Stimulated activated naive B cell treated with anti-CD40 and anti-IgM and Interleukin-4, amounts not matched to agents 10 μg/mL and 1 μg/mL and 100 μg/mL, for 72 hours (primary cell): ENCODE measurements at regions not wholly inside any gene's neighbourhood (a gene's known extent, or its start where the extent isn't known, plus 50 kb on each side); places are given as distances from the start of the nearest gene placed in this dataset.
A peak's percentile ranks its signal among the peaks of the same experiment; 100 is the strongest.

Source experiments
- ATAC-seq, 2 donors: fragments of 150-1000 bp; cut with Tn5 transposase; replicated peaks; 2 replicates each; pipeline ENCODE4 v1.10.0; 2021; ENCODE audit warnings: moderate library complexity in 1 of 2
- DNase-seq: peaks from one replicate; pipeline ENCODE4 v3.0.0; 2021
- H3K27ac Mint-ChIP-seq: one replicate; pipeline ENCODE4 v1.8.0; 2022; ENCODE audit warnings: mild to moderate bottlenecking, mixed read lengths
- H3K27me3 Mint-ChIP-seq, 2 donors: one replicate each; pipeline ENCODE4 v1.8.0; 2022; ENCODE audit warnings: mixed read lengths in 2 of 2
- H3K36me3 Mint-ChIP-seq, 2 donors: one replicate each; pipeline ENCODE4 v1.8.0; 2022; ENCODE audit warnings: mixed read lengths in 2 of 2, mild to moderate bottlenecking in 1 of 2
- H3K4me1 Mint-ChIP-seq, 2 donors: one replicate each; pipeline ENCODE4 v1.8.0; 2022; ENCODE audit warnings: mixed read lengths in 2 of 2, mild to moderate bottlenecking in 1 of 2
- H3K4me3 Mint-ChIP-seq, 2 donors: one replicate each; pipeline ENCODE4 v1.8.0; 2022; ENCODE audit warnings: mild to moderate bottlenecking in 2 of 2, mixed read lengths in 2 of 2, moderate library complexity in 1 of 2
- H3K9me3 Mint-ChIP-seq, 2 donors: one replicate each; pipeline ENCODE4 v1.8.0; 2022; ENCODE audit warnings: mixed read lengths in 2 of 2, mild to moderate bottlenecking in 1 of 2

DNA sequence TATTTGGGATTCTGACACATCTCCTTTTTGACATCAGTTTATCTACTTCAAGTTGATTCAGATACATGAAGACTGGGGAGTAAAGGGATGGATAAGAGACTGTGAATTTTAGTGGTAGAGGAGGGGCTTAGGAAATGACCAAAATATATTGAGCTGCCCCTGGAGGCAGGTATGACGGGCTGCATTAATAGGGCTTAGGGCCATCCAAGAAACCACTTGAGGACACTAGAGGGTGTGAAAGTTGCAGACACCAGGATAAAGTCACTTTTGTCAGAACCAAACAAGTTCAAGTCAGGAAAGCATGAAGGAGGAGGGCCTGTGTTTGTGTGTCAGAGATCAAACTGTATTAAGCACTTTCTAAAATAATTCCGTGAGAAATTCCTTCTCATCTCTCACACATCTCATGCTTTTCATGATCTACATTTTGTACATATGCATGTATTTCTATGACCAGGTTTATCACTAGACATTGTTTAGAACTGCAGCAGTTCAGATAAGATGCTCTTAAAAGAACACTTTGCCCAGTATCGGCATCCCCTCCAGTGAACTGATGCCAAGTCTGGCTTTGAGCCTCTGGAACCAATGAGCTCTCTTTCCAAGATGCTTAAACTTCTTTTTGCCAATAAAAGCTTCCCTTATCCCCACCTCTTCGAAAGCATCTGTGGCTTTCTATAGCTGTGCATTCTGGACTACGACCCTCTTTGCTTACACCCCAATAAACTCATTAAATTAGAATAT lies 136.9 kb downstream of the SLC38A1 start:
- H3K27ac Mint-ChIP-seq = no peak overlapping the region
- no peaks in the 10 kb centered on the region for H3K9me3 Mint-ChIP-seq
- H3K36me3 Mint-ChIP-seq = no peaks in the 10 kb centered on the region
- H3K4me3 Mint-ChIP-seq = no peak overlapping the region
- no peaks in the 10 kb centered on the region for H3K27me3 Mint-ChIP-seq
- H3K4me1 Mint-ChIP-seq = peaks cover 0 to 3% of the 10 kb centered on the region in 2 donors
- no peak for DNase-seq
- peak; percentile 60 to 69 for ATAC-seq

DNA sequence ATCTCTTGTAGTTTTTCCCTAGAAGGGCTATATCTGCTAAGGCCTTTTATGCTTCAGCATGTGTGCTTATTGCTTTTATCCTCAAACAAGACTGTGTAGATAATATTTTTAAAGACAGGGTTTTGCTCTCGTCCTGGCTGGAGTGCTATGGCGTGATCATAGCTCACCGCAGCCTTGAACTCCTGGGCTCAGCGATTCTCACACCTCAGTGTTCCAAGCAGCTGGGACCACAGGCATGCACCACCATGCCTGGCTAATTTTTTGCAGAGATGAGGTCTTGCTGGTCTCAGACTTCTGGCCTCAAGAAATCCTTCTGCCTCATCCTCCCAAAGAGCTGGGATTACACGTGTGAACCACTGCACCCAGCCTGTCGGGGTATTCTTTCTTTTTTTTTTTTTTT lies 137.3 kb upstream of the SCAF11 start:
- Mint-ChIP-seq H3K27ac (no peak overlapping the region), H3K4me1 (peaks cover 6 to 12% of the 10 kb centered on the region in 2 donors)

DNA sequence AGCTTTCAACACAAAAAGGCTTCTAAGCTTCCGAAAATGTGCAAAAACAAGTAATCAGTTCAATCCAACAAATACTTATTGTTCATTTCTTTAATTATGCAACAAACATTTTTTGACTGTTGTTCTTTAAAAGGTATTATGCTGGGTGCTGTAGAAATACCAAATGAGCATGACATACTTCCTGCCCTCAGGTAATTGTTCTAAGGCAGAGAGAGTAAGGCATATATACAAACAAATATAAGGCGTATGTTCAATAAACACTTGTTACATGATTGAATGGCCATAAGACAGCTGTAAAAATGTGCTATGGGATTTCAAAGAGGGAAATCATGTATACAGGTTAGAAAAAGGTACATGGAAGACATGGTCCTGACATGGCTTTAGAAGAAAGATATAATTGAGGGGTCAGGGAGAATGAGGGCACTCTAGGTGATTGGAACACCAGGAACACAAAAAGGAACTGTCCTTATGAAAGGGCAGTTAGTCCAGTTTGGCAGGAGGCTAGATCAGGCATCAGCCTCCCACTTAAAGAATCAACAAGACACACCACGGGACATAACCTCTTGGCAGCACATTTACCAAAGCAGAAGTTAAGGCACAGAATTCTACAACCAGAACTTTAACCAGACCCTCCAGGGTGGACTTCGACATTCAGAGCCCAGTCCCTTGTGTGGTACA lies 135.8 kb upstream of the SCAF11 start:
- H3K27ac Mint-ChIP-seq = no peak overlapping the region
- peaks cover 3 to 12% of the 10 kb centered on the region in 2 donors for H3K4me1 Mint-ChIP-seq
- no peak for ATAC-seq
- no peak overlapping the region for H3K4me3 Mint-ChIP-seq
- no peaks in the 10 kb centered on the region for H3K36me3 Mint-ChIP-seq
- DNase-seq = no peak
- no peaks in the 10 kb centered on the region for H3K9me3 Mint-ChIP-seq
- no peaks in the 10 kb centered on the region for H3K27me3 Mint-ChIP-seq

More for the DNA sequence above, 137.3 kb upstream of the SCAF11 start:
- no peak overlapping the region for H3K4me3 Mint-ChIP-seq
- no peaks in the 10 kb centered on the region for H3K9me3 Mint-ChIP-seq
- H3K36me3 Mint-ChIP-seq = no peaks in the 10 kb centered on the region
- DNase-seq (no peak), ATAC-seq (no peak)
- no peaks in the 10 kb centered on the region for H3K27me3 Mint-ChIP-seq

DNA sequence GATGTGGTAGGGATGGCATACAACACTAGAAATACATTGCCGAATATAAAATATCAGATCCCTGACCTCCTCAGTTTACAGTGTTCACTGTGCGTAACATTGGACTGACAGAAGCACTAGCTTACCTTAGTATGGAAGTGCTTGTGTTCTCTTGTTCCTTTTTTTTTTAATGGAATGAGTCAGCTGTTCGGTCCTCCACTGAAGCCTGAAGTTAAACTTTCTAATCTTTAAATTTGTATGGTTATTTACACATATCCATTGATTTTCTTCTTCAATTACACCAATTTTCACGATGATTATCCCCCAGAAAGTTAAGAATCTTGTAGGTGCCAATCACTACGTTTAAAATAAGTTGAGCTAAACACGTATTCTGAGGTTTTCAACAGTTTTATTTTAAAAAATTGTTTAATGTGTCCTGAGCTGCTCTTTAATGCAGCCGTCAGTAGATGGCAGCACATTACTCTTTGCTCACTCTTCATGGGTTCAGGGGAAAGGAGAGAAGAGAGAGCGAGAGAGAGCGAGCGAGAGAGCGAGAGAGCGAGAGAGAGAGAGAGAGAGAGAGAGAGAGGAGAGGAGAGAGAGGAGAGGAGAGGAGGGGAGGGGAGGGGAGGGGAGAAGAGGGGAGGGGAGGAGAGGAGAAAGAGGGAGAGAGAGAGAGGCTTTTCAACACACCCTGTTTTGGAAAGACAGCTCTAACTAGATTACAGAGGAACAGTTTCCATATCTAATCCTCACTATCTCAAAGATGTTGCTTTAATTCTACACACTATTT lies 134.7 kb upstream of the SCAF11 start:
- ATAC-seq = peak; percentile 93 to 94
- peak; percentile 42 for DNase-seq
- Mint-ChIP-seq H3K27ac (peak overlapping the region; percentile 63), H3K9me3 (no peaks in the 10 kb centered on the region), H3K4me1 (peaks cover 3 to 12% of the 10 kb centered on the region in 2 donors), H3K4me3 (peak overlapping the region; percentile 72 to 73), H3K27me3 (no peaks in the 10 kb centered on the region), H3K36me3 (no peaks in the 10 kb centered on the region)

DNA sequence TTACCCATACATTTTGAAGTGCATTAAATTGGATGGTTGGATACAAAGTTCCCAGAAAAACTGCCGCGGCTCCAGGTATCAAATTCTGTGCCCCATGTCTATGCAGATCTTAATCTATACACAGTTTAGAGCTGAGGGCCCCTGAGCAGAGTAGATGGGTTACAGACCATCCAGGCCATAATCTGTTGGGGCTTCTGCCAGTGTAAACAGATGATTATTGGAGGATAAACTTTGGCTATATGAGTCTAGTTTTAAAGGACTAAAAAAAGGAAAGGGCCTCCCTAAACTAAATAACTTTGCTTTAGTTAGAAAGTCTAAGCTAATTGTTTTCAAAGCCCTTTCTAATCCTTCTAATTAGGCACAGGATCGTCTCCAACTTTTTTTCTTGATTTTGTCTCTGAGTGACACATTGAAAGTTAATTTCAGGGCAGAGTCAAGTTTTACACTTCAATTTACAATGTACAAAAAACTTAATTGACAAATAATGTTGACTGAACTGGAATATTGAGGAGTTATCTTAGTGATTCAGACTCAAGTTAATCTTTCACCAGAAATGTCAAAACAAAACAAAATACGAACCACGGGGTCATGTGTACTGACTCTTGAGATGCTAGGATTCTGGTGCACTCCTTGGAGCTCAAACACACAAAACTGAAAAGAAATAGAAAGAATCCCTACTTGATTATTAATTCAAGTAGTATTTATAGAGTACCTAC lies 133.9 kb upstream of the SCAF11 start:
- Mint-ChIP-seq H3K36me3 (no peaks in the 10 kb centered on the region), H3K4me1 (peaks cover 3 to 12% of the 10 kb centered on the region in 2 donors), H3K9me3 (no peaks in the 10 kb centered on the region)

DNA sequence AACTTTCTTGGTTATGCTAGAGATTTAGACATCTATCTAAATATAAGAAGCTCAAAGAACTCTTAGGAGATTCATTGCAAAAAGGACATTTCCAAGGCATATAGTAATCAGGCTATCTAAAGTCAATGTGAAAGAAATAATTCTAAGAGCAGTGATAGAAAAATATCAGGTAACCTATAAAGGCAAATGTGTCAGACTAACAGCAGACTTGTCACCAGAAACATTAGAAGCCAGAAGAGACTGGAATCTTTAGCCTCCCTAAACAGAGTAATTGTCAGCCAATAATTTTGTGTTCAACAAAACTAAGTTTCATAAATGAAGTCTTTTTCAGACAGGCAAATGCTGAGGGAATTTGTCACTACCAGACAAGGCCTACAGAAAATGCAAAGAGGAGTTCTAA lies 122.0 kb upstream of the SCAF11 start:
- DNase-seq (no peak), ATAC-seq (no peak)
- Mint-ChIP-seq H3K4me1 (peaks cover 39 to 47% of the 10 kb centered on the region in 2 donors), H3K27me3 (no peaks in the 10 kb centered on the region), H3K9me3 (peaks cover 3 to 11% of the 10 kb centered on the region in 2 donors), H3K36me3 (peaks cover 3 to 8% of the 10 kb centered on the region in 2 donors), H3K27ac (no peak overlapping the region), H3K4me3 (no peak overlapping the region)

More for the DNA sequence above, 133.9 kb upstream of the SCAF11 start:
- H3K4me3 Mint-ChIP-seq = no peak overlapping the region
- no peak overlapping the region for H3K27ac Mint-ChIP-seq
- ATAC-seq = peak; percentile 15 to 29
- no peak for DNase-seq
- no peaks in the 10 kb centered on the region for H3K27me3 Mint-ChIP-seq

DNA sequence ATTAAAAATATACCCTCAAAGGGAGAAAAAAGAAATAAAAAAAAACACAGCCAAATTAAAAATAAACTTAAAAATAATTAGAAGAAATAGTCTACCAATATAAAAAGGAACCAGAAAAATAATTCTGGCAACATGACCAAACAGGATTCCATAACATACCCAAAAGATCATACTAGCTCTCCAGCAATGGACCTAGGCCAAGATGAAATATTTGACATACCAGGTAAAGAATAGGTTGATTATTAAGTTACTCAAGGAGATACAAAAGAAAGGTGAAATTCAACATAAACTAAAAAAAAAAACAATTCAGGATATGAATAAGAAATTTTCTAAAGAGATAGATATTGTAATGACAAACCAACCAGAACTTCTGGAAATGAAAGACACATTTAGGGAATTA lies 121.3 kb upstream of the SCAF11 start:
- H3K36me3 Mint-ChIP-seq = peaks cover 3 to 8% of the 10 kb centered on the region in 2 donors
- H3K9me3 Mint-ChIP-seq = peaks cover 3 to 11% of the 10 kb centered on the region in 2 donors
- peak overlapping the region; percentile 67 for H3K27ac Mint-ChIP-seq
- ATAC-seq = no peak
- H3K4me1 Mint-ChIP-seq = peaks cover 39 to 48% of the 10 kb centered on the region in 2 donors
- no peaks in the 10 kb centered on the region for H3K27me3 Mint-ChIP-seq
- H3K4me3 Mint-ChIP-seq = peak overlapping the region in 1 of 2 donors; percentile 52
- DNase-seq = no peak

DNA sequence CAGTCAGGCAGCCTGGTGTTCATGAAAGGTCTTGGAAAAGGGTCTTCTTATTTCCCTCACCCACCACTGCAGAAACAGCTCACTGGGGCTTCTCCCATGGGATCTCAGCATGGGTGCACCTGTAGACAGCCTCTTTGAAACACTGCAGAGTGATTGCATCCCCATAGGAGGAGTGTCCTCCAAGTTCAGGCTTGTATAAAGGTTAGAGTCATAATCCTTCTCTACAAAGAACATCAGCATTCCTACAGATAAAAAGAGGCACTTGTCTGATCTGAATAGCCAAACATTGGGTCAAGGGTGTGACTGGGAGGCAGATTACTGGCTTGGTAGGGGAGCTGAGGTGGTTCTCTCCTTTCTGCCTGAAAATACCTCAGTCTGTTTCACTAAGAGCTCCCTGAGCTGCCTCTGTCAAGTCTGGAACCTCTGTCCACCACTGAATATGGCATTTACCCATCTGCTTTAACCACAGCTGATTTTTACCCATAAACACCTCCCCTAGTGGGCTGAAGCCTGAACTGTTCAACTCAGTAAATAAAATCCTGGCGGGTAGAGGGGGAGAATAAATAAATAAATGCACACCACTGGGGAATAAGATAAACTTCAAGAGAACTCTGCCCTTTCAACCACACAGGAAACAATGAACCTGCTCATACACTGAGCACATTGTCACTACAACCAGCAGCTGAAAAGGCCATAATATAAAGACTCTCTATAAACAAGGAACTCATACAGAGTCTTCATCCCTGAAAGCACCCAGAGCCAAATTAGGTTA lies 120.7 kb upstream of the SCAF11 start:
- Mint-ChIP-seq H3K27ac (peak overlapping the region; percentile 67), H3K4me1 (peaks cover 39 to 48% of the 10 kb centered on the region in 2 donors), H3K27me3 (no peaks in the 10 kb centered on the region), H3K36me3 (peaks cover 3 to 8% of the 10 kb centered on the region in 2 donors), H3K4me3 (peak overlapping the region in 1 of 2 donors; percentile 52), H3K9me3 (peaks cover 3 to 7% of the 10 kb centered on the region in 2 donors)
- DNase-seq = peak; percentile 4
- ATAC-seq = peak; percentile 43 to 59

DNA sequence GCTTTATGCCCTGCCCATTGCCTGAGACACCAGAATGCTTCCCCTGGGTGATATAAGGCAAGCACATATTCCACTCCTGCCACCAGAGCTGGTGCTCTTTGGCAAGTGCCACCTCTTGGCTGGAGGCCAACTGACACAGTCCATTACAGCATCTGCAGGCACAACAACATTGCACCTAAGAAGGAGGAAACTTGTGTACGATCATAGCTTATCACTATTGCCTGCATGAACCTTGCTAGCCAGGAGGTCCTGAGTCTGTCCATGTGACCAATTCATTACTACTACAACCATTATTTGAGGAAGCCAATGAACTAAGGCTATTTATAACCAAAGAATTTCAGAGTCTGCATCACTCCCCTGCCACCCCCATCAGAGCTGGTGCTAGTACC lies 119.8 kb upstream of the SCAF11 start:
- peaks cover 3 to 8% of the 10 kb centered on the region in 2 donors for H3K36me3 Mint-ChIP-seq
- DNase-seq (peak; percentile 5), ATAC-seq (peak in 1 of 2 donors; percentile 2)
- H3K27me3 Mint-ChIP-seq = no peaks in the 10 kb centered on the region
- peaks cover 39 to 48% of the 10 kb centered on the region in 2 donors for H3K4me1 Mint-ChIP-seq
- H3K9me3 Mint-ChIP-seq = peaks cover 3 to 7% of the 10 kb centered on the region in 2 donors
- peak overlapping the region in 1 of 2 donors; percentile 32 for H3K4me3 Mint-ChIP-seq
- H3K27ac Mint-ChIP-seq = peak overlapping the region; percentile 49

DNA sequence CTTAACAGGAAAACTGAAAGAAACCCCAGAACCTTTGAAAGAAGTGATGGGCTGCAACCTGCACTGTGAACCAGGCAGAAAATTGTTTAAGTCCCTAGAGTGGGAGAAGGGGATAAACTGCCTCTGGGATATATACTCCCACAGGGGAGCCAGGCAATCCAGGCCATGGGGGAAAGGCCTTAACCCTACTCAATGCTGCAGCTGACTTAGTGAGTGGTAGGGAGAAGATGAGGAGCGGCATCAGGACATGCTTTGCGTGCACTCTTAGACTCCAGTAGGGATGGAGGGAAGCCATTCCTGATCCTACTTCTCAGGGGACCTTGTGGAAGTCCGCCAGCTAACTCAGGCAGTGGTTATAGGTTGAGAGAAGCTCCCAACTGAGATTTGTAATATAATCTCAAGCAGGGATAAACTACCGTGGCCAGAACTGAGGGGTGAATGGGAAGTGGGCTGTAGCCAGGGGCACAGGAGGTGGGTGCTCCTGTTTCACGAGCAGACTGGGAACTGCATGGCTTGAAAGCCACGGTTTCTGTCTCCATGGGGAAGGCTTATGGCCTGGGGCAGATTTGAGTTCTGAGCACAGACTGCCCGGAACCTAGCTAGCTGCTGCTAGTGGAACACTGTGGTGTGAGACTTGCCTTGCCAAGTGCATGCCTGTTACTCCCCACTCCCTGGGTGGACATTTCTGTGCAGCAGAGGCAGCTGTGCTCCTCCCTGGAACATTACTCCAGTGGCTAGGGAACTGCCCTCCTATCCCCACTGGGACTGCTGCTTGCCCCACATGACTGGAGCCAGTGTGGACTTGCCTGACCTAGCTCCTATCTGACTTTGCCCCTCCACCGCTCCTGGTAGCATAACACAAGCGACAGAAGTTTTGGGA lies 119.2 kb upstream of the SCAF11 start:
- Mint-ChIP-seq H3K27me3 (no peaks in the 10 kb centered on the region), H3K4me3 (peak overlapping the region; percentile 26 to 32), H3K27ac (peak overlapping the region; percentile 75), H3K4me1 (peaks cover 39 to 48% of the 10 kb centered on the region in 2 donors), H3K36me3 (peaks cover 3 to 8% of the 10 kb centered on the region in 2 donors), H3K9me3 (peaks cover 3 to 7% of the 10 kb centered on the region in 2 donors)
- no peak for DNase-seq
- ATAC-seq = no peak

DNA sequence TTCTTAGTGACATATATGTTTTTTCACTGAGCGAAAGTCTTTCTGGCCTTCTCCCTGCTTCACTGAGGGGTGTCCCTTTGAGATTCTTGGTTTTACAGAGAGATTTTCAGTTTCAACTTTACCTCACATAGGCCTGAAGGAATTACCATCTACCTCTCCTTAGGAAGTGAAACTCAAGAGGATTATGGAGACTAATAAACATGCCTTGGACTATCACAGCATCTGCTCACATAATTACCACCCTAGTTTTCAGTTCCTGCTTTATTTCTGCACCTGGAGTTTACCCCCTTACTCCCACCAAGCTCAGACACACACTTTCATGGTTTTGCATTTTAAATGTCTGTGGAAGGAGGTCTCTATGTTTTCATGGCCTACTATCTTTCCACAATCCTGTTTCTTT lies 118.3 kb upstream of the SCAF11 start:
- Mint-ChIP-seq H3K9me3 (peaks cover 3 to 7% of the 10 kb centered on the region in 2 donors), H3K4me1 (peaks cover 39 to 48% of the 10 kb centered on the region in 2 donors), H3K36me3 (peaks cover 3 to 8% of the 10 kb centered on the region in 2 donors), H3K27me3 (no peaks in the 10 kb centered on the region), H3K4me3 (peak overlapping the region; percentile 4 to 26), H3K27ac (peak overlapping the region; percentile 75)
- ATAC-seq (peak; percentile 89 to 92), DNase-seq (peak; percentile 29)

DNA sequence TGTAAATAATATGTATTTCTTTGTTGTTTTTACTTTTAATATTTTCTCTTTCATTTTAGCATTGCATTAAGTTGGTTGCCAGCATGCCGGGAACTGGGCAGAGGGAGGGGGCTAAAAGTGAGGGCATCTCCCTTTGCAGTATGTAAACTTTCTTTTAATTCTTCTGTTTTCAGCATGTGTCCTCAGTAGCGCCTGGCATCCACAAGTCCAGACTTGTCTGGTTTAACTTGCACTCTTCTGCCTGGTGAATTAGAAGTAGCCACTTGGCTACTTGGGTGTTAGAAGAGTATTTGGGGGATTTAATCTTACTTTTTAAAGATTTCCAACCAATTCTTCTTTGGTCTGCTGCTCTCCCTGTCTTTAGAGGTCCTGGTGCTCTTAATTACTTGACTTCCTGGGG lies 117.2 kb upstream of the SCAF11 start:
- DNase-seq = no peak
- H3K27me3 Mint-ChIP-seq = no peaks in the 10 kb centered on the region

More for the DNA sequence above, 117.2 kb upstream of the SCAF11 start:
- Mint-ChIP-seq H3K4me3 (peak overlapping the region in 1 of 2 donors; percentile 4), H3K4me1 (peaks cover 39 to 48% of the 10 kb centered on the region in 2 donors), H3K36me3 (peaks cover 3 to 8% of the 10 kb centered on the region in 2 donors), H3K27ac (no peak overlapping the region), H3K9me3 (peaks cover 3 to 7% of the 10 kb centered on the region in 2 donors)
- ATAC-seq = no peak
